ENCODE measurements at regions not wholly inside any gene's neighbourhood (a gene's known extent, or its start where the extent isn't known, plus 50 kb on each side); places are given as distances from the start of the nearest gene placed in this dataset.

DNA sequence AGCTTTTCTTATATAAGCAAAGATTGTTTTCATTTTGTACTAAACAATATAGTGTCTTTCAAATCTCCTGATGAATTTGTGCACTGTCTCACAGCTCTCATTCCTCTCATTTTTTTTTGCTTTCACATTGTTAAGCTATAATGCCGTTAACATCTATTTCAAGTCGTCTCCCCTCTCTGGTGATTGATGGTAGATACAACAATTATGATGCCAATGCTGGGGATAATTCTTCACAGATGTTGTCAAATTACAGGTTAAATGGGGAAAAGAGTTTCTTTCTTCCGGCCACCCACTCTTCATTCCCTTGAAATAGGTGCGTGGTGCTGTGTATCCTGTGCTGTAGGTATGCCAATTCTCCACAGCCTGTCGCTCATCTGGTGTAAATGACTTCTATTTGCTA is 1053.7 kb upstream of the ZEB2 start:
- TF ChIP-seq, protein P1, sequence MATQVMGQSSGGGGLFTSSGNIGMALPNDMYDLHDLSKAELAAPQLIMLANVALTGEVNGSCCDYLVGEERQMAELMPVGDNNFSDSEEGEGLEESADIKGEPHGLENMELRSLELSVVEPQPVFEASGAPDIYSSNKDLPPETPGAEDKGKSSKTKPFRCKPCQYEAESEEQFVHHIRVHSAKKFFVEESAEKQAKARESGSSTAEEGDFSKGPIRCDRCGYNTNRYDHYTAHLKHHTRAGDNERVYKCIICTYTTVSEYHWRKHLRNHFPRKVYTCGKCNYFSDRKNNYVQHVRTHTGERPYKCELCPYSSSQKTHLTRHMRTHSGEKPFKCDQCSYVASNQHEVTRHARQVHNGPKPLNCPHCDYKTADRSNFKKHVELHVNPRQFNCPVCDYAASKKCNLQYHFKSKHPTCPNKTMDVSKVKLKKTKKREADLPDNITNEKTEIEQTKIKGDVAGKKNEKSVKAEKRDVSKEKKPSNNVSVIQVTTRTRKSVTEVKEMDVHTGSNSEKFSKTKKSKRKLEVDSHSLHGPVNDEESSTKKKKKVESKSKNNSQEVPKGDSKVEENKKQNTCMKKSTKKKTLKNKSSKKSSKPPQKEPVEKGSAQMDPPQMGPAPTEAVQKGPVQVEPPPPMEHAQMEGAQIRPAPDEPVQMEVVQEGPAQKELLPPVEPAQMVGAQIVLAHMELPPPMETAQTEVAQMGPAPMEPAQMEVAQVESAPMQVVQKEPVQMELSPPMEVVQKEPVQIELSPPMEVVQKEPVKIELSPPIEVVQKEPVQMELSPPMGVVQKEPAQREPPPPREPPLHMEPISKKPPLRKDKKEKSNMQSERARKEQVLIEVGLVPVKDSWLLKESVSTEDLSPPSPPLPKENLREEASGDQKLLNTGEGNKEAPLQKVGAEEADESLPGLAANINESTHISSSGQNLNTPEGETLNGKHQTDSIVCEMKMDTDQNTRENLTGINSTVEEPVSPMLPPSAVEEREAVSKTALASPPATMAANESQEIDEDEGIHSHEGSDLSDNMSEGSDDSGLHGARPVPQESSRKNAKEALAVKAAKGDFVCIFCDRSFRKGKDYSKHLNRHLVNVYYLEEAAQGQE (IDR thresholded peaks at IDR 0.05; ENCODE audit: insufficient read depth in 1 of 2, low read depth in 2 of 2, low read length in 1 of 2): no peak
- no peak for TF ChIP-seq POLR2AphosphoS5 (IDR thresholded peaks at IDR 0.05; ENCODE audit: low read depth, low read length)
- TF ChIP-seq, protein P2, sequence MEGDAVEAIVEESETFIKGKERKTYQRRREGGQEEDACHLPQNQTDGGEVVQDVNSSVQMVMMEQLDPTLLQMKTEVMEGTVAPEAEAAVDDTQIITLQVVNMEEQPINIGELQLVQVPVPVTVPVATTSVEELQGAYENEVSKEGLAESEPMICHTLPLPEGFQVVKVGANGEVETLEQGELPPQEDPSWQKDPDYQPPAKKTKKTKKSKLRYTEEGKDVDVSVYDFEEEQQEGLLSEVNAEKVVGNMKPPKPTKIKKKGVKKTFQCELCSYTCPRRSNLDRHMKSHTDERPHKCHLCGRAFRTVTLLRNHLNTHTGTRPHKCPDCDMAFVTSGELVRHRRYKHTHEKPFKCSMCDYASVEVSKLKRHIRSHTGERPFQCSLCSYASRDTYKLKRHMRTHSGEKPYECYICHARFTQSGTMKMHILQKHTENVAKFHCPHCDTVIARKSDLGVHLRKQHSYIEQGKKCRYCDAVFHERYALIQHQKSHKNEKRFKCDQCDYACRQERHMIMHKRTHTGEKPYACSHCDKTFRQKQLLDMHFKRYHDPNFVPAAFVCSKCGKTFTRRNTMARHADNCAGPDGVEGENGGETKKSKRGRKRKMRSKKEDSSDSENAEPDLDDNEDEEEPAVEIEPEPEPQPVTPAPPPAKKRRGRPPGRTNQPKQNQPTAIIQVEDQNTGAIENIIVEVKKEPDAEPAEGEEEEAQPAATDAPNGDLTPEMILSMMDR (IDR thresholded peaks at IDR 0.05): no peak
